MM.1S (cell line): ENCODE measurements at regions not wholly inside any gene's neighbourhood (a gene's known extent, or its start where the extent isn't known, plus 50 kb on each side); places are given as distances from the start of the nearest gene placed in this dataset.

Experiments used
- EZH2 ChIP-seq: fragments of 300-600 bp; sonication (generic); optimal IDR thresholded peaks from 2 replicates; pipeline ENCODE3; 2017; ENCODE audit warnings: low read depth, mild to moderate bottlenecking, antibody characterized with exemption, low read length, mixed read lengths
- EZH2phosphoT487 ChIP-seq: fragments of 300-600 bp; sonication (generic); IDR thresholded peaks from 2 replicates; pipeline ENCODE4 v1.6.1; 2018; ENCODE audit warnings: antibody characterized with exemption, low read length
- TF ChIP-seq, protein P1 (sequence below): fragments of 300-600 bp; sonication (generic); IDR thresholded peaks from 2 replicates; pipeline ENCODE4 v1.5.1; 2016; ENCODE audit warnings: antibody characterized with exemption, low read length, mixed read lengths

DNA sequence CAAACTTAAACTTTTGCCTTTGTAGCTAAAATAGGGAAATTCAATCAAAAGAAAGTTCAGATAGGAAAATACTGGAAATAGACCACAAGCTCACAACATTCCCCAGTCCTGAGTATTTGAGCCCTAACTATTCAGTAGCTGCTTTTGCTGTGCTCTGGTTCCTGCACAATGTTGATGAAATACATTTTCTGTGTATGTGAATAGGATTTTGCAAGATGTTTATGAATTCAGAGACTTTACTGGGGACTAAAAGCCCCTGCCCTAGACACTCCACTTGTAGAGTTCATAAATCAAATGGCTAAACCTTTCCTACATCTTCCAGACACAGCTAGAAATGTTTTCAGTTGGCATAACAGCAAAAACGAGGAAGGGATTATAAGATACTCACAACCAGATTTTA is 105.9 kb downstream of the FBXO8 start:
- TF ChIP-seq, protein P1, sequence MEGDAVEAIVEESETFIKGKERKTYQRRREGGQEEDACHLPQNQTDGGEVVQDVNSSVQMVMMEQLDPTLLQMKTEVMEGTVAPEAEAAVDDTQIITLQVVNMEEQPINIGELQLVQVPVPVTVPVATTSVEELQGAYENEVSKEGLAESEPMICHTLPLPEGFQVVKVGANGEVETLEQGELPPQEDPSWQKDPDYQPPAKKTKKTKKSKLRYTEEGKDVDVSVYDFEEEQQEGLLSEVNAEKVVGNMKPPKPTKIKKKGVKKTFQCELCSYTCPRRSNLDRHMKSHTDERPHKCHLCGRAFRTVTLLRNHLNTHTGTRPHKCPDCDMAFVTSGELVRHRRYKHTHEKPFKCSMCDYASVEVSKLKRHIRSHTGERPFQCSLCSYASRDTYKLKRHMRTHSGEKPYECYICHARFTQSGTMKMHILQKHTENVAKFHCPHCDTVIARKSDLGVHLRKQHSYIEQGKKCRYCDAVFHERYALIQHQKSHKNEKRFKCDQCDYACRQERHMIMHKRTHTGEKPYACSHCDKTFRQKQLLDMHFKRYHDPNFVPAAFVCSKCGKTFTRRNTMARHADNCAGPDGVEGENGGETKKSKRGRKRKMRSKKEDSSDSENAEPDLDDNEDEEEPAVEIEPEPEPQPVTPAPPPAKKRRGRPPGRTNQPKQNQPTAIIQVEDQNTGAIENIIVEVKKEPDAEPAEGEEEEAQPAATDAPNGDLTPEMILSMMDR, result no peak
- no peak for TF ChIP-seq EZH2
- no peak for TF ChIP-seq EZH2phosphoT487
